ENCODE measurements at regions not wholly inside any gene's neighbourhood (a gene's known extent, or its start where the extent isn't known, plus 50 kb on each side); places are given as distances from the start of the nearest gene placed in this dataset.

DNA sequence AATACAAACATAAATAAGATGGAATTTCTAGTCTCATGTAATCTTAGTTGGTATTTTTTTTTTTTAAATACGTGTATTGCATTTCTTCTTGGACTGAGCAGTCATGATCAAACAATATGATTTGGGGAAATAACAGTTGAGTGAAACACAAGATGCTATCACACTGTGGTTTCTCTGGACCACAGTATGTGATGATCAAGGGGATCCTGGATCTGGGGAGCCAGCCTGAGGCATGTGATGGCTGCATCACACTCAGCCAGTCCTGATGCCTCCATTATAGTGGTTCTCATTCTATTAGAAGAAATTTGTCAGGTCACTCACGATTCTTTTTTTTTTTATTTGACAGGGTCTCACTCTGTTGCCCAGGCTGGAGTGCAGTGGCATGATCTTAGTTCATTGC lies 495.9 kb upstream of the POT1 start:
- TF ChIP-seq, protein P1, sequence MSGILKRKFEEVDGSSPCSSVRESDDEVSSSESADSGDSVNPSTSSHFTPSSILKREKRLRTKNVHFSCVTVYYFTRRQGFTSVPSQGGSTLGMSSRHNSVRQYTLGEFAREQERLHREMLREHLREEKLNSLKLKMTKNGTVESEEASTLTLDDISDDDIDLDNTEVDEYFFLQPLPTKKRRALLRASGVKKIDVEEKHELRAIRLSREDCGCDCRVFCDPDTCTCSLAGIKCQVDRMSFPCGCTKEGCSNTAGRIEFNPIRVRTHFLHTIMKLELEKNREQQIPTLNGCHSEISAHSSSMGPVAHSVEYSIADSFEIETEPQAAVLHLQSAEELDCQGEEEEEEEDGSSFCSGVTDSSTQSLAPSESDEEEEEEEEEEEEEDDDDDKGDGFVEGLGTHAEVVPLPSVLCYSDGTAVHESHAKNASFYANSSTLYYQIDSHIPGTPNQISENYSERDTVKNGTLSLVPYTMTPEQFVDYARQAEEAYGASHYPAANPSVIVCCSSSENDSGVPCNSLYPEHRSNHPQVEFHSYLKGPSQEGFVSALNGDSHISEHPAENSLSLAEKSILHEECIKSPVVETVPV (CRISPR knock-in tag; IDR thresholded peaks at IDR 0.05), result no peak
- no peak for TF ChIP-seq TCF4 (CRISPR knock-in tag; IDR thresholded peaks at IDR 0.05; ENCODE audit: borderline replicate concordance)
- TF ChIP-seq, protein P2, sequence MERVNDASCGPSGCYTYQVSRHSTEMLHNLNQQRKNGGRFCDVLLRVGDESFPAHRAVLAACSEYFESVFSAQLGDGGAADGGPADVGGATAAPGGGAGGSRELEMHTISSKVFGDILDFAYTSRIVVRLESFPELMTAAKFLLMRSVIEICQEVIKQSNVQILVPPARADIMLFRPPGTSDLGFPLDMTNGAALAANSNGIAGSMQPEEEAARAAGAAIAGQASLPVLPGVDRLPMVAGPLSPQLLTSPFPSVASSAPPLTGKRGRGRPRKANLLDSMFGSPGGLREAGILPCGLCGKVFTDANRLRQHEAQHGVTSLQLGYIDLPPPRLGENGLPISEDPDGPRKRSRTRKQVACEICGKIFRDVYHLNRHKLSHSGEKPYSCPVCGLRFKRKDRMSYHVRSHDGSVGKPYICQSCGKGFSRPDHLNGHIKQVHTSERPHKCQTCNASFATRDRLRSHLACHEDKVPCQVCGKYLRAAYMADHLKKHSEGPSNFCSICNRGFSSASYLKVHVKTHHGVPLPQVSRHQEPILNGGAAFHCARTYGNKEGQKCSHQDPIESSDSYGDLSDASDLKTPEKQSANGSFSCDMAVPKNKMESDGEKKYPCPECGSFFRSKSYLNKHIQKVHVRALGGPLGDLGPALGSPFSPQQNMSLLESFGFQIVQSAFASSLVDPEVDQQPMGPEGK (CRISPR knock-in tag; IDR thresholded peaks at IDR 0.05; ENCODE audit: borderline replicate concordance), result no peak
- TF ChIP-seq TOX (CRISPR knock-in tag; IDR thresholded peaks at IDR 0.05; ENCODE audit: borderline replicate concordance), result no peak
- no peak for TF ChIP-seq GLIS3 (CRISPR knock-in tag; IDR thresholded peaks at IDR 0.05)
- TF ChIP-seq ZNF565 (CRISPR knock-in tag; conservative IDR thresholded peaks at IDR 0.05; ENCODE audit: low read depth), result no peak
- TF ChIP-seq PPARA (CRISPR knock-in tag; IDR thresholded peaks at IDR 0.05; ENCODE audit: borderline replicate concordance), result no peak
